GM12874 (cell line): ENCODE measurements at regions not wholly inside any gene's neighbourhood (a gene's known extent, or its start where the extent isn't known, plus 50 kb on each side); places are given as distances from the start of the nearest gene placed in this dataset.

Source experiments
- CTCF ChIP-seq: IDR thresholded peaks from 2 replicates; pipeline ENCODE4 v1.5.1; 2011; ENCODE audit warnings: low read depth, mild to moderate bottlenecking, control low read depth, low read length, moderate library complexity; ENCODE audit not compliant: insufficient read depth

- no peak for TF ChIP-seq CTCF
Measured at GRCh38 chr5:17054911-17055310, 118.8 kb upstream of the MYO10 start.

DNA sequence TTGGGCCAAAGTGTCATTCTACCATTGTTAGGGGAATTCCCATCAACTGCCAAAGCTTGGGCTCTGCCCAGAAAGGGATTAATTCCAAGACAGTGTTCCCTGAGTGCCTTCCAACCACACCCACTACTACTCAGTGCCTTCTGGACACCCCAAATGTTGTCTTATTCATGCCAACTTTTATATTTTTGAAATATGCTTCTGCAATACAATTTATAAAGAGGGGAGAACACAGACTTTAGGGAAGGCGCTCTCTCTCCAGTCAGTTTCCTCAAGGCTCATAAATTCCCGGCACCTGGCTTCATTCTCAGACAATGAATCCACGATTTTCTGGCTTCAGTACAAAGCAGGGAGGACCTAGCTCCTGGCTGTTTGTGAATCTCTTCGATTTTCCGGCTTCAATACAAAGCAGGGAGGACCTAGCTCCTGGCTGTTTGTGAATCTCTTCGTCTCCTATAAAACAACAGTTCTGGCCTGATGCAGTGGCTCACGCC, 120.1 kb upstream of the MYO10 start:
- TF ChIP-seq CTCF = no peak

- no peak for TF ChIP-seq CTCF
Measured at GRCh38 chr5:17058438-17058837, 122.3 kb upstream of the MYO10 start.

GRCh38 chr5:17061973-17062470, 125.9 kb upstream of the MYO10 start:
- TF ChIP-seq CTCF = no peak

- TF ChIP-seq CTCF = no peak
Measured at GRCh38 chr5:17064241-17064640, 128.2 kb upstream of the MYO10 start.

DNA sequence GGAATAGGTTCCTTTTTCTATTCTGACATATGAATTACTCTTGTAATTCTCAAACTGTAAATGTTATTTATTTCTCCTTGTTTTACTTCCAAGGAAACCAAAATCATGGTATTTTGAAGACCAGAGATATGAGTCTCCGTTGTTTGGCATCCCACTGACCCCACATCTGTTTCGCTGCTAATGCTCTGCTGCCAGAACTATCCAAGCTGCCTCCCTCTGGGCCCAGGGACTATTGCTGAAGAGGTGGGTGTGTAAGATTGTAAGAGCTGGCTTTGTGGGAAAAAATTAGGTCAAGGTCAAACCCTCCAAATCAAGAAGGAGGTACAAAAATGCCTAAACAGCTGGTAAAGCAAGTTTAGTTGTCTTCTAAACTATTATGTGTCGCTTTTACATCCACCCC, 129.4 kb upstream of the MYO10 start:
- no peak for TF ChIP-seq CTCF

DNA sequence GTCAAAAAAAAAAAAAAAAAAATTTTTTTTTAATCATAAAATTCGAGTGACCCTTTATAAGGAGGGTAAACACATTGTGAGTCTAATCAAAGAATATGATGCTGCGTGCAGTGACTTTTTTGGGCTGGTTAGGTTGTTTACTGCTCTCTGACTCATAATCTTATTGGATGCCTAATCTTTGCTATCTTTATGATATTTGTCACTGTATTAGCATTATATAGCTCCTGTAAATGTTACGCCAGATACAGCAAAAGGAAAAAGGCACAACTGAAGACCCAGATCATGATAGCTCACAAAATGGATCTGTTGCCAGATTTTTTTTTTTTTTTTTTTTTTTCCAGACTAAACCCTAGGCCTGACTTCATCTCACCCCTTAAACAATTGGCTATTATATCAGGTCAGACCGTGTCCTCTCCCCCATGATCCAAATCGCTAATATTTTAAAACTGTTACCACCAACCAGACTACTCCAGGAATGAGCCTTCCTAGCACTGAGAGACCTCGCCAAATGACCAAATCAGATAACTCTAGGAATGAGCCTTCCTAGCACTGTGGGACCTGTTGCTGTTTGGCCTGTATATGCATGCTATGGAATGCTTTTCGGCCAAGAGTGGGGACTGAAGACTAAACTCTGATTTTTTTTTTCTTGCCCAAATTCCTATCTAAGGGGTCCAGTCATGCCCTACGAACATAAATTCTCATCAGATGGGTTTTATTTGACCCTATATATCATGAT, 131.7 kb upstream of the MYO10 start:
- no peak for TF ChIP-seq CTCF
